HG03095 (cell line): ENCODE measurements at regions not wholly inside any gene's neighbourhood (a gene's known extent, or its start where the extent isn't known, plus 50 kb on each side); places are given as distances from the start of the nearest gene placed in this dataset.
"Not testable (repeated sequence)": the region's sequence is repeated elsewhere in the genome, so short reads cannot be mapped to it uniquely, and the experiment has no call there.

Experiments
- ATAC-seq: cut with Tn5 transposase; IDR thresholded peaks from one replicate; pipeline ENCODE4 v1.9.1; 2021; ENCODE audit warnings: moderate library complexity; ENCODE audit not compliant: unreplicated experiment

DNA sequence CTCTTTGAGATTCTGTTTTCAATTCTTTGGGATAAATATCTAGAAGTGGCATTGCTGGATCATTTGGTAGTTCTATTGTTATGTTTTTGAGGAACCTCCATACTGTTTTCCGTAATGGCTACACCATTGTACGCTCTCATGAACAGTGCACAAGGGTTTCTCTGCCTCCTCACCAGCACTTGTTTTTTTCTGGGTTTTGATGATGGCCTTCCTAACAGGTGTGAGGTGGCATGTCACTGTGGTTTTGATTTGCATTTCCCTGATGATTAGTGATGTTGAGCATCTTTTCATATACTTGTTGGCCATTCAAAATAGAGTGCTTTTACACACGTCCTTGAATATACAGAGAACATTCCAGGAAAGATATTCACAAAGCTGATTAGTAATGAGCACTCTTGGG, 86.8 kb upstream of the ADORA2B start:
- ATAC-seq: not testable (repeated sequence)

DNA sequence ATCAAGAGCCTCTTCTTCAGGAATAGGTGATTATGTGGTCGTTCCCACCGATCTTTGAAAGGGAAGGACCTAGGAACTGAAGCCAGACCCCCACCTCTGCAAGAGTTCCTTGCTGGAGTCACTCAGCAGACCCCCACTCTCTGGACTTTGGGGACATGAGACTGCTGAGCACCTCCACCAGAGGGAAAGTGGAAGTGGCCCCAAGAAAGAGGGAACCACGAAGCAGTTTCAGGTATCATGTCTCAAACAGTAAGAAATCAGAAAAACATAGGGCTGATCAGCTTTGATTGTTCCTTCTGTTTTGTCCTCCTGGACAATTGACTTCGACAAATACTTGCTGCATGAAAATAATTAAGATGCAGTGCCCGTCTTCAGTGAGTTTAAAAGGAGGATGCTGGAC, 84.2 kb upstream of the ADORA2B start:
- ATAC-seq: not testable (repeated sequence)

DNA sequence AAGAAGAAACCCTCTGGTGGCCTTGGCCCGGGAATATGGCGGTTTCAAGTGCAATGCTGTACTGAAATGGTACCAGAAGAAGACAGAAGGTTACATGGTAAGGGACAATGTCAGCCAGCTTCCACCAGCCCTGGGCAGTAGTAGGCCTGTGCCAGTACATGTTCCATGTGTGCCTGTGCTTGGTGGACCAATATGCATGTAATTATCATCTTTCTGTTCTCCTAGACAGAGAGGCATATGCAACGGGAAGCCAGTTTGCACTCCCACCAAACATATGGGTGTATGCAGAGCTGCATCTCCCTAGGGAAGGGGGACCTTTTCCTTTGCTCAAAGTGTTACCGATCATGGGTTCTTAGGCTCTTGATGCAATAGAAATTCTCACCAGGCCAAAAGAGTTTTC, 80.9 kb upstream of the ADORA2B start:
- not testable (repeated sequence) for ATAC-seq

DNA sequence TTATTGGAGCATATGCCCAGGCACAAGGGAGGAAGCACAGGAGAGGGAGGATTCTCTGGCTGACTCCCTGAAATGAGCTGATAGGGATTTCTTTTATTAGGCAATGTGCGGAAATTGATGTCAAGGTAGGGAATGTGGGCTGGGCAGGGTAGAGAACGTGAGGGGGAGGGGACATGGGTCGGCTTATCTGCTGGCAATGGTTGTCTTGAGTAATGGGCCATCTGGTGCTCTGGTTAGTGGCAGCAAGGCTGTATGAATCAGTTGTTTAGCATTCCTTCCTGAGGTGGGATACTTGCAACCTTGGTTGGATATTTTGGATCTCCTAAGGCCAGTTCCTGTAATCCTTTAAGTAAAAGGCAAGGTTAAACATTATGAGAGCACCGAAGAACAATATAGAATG, 80.5 kb upstream of the ADORA2B start:
- not testable (repeated sequence) for ATAC-seq

DNA sequence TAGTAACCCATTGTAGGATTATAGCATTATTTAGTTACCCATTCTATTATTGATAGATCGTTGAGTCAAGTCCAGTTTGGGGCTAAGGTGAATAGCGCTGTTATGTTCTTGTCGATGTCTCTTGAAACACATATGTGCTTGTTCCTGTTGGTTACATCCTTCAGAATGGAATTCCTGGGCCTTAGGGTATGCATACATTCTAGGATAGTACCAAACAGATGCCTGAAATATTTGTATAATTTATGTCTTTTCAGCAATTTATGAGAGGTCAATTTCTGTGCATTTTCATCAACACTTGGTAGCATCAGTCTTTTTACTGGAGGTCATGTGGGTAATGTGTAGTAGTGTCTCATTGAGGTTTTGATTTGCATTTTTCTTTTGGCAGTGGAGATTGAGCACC, 78.9 kb upstream of the ADORA2B start:
- not testable (repeated sequence) for ATAC-seq

DNA sequence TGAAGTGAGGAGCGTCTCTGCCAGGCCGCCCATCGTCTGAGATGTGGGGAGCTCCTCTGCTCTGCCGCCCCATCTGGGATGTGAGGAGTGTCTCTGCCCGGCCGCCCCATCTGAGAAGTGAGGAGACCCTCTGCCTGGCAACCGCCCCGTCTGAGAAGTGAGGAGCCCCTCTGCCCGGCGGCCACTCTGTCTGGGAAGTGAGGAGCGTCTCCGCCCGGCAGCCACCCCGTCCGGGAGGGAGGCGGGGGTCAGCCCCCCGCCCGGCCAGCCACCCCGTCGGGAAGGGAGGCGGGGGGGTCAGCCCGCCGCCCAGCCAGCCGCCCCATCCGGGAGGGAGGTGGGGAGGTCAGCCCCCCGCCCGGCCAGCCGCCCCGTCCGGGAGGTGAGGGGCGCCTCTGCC, 77.6 kb upstream of the ADORA2B start:
- ATAC-seq: not testable (repeated sequence)

DNA sequence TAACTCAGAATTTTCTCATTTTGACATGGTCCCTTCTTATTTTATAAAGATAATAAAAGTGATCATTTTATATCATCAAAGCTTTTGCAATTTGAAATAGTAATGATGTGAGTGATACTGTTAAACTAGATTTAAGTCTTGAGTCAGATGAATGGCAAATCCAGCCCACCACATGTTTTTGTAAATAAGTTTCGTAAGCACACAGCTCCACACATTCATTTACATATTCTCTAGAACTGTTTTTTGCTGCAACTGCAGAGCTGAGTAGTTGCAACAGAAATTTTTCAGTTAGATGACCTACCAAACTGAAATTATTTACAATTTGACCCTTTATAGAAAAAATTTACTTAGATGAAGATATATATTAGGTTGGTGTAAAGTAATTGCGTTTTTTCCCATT, 75.1 kb upstream of the ADORA2B start:
- ATAC-seq: not testable (repeated sequence)

DNA sequence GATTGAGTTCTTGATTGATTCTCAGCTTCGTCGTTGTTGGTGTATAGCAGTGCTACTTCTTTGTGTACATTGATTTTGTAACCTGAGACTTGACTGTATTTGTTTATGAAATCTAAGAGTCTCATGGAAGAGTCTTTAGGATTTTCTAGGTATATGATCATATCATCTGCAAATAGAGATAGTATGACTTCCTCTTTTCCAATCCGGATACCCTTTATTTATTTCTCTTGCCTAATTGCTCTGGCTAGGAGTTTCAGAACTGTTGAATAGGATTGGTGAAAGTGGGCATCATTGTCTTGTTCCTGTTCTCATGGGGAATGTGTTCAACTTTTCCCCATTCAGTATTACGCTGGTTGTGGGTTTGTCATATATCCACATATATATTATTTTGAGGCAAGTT, 72.3 kb upstream of the ADORA2B start:
- ATAC-seq: not testable (repeated sequence)

DNA sequence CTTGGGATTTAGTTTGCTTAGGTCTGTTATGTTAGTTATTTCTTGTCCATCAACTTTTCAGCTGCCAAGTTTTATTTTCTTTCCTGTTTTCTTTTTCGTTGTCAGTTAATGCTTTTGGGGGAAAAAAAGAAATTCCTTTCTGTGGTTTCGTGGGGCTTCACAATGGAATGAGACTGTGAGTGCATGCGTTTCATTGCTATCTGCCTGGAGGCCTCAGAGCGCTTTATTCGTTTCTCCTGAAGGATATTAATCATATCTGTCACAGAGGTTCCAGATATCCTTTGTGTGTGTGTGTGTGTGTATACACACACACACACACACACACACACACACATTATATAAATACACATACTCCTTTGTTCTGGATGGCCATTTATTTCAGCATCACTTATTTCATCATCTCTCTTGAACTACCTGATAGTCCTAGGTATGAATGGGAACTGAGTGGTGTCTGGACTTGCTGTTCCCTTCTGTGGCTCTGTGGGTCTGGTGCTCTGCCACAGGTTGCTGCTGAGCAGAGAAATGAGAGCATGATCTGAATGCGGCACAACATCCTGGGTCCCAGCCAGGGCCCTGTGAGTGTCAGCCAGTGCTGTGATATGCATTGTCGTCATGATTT, 66.9 kb upstream of the ADORA2B start:
- ATAC-seq: not testable (repeated sequence)

DNA sequence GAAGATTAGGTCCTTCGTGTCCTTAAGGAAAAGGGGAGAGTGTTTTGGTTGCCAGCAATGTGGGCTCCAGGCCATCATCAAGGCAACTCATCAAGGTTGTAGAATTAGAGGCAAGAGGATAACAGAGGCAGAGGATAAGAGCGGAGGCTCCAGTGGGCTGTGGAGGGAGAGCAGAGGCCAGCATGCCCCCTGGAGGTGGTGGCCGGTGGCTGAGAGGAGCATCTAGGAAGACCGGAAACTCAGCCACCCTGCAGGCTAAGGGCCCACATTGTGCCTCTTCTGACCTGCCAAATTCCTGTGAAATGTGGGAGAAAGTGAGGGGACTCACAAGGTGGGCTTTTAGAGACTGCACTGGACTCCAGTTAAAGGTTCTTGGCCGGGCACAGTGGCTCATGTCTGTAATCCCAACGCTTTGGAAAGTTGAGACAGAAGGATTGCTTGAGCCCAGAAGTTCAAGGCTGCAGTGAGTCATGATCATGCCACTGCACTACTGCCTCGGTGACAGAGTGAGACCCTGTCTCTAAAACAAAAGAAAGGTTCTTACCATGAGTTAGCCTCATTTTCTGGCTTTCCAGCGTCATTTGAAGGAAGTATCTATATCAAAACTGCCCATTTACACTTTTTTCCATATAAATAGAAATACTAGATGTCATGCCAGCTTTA, 62.7 kb upstream of the ADORA2B start:
- no peak for ATAC-seq

DNA sequence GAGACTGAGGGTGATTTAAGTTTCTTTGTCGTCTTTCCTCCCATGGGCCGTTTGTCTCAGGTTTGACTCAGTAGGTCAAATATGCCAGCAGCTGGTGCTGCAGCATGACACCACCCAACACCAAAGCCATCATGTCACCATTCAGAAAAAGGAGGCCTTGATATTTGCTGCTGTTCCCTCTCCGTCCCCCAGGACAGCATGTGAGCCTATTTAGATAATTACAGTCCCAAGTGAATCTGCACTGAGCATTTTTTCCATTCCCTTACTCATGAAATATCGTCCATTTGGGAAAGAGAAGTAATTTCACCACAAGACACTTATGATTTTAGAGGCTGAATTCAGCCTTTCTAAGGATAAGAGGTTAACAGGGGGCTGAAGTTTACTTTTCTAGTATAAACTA, 62.2 kb upstream of the ADORA2B start:
- ATAC-seq: no peak

DNA sequence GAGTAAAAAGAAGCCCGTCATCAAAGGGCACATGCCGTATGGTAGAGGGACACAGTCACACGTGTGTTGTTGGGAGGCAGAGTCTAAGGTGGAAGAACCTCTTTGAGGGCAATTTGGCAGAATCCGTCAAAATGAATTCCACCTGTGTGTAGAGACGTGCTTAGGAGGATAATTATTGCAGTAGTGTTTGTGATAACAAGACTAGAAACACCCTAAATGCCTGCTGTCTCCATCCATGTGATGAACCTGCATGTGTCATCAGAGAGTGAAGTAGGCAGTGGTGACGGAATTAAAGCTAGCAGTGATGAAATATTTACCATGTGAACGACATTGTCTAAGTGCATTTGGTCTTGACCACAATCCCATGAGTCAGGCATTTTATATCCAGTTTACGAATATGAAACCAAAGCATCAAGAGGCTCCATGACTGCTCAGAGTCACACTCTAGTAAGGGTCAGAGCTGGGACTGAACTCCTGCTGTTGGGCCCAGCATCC, 61.3 kb upstream of the ADORA2B start:
- ATAC-seq: no peak

DNA sequence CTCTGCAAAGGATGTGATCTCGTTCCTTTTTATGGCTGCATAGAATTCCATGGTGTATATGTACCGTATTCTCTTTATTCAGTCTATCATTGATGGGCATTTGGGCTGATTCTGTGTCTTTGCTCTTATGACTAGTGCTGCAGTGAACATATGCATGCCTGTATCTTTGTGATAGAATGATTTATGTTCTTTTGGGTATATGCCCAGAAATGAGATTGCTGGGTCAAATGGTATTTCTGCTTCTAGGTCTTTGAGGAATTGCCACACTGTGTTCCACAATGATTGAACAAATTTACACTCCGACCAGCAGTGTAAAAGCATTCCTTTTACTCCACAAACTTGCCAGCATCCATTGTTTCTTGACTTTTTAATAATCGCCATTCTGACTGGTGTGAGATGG, 60.2 kb upstream of the ADORA2B start:
- ATAC-seq: no peak

DNA sequence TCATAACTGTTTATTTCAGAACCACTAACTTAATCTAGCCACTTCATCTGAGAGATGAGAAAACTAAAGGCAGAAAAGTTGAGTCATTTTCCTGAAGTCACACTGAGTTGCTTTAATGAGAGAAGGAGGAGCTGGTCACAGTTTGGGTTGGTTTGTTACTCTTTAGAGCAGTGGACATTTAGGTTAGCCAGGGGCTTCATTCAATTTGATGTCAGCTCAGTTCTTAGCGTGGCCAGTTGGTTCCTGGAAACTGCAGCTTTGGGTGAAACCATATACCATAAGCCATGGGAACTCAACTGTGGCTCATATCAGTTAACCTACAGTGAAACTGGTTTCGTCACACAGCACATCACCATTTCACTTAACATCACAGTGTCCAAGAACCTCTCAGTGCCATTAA, 59.2 kb upstream of the ADORA2B start:
- ATAC-seq: no peak

DNA sequence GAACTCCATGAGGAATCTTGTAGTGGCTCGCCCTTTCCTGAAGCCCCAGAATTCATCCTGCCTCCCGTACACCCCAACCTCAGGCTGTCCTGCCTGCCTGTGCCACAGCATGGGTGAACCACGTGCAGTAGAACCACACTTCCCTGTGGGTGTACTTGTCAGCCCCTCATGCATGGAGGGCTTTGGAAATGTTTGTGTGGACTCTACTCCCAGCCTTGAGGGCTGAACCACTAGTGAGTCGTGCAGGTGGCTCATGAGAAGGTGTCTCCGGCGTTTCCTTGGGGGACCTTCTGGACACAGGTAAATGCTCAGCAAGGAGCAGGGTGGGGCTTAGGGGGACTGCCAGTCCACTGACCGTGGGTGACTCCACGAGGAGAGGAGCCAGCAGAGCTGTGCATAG, 58.7 kb upstream of the ADORA2B start:
- ATAC-seq: no peak

DNA sequence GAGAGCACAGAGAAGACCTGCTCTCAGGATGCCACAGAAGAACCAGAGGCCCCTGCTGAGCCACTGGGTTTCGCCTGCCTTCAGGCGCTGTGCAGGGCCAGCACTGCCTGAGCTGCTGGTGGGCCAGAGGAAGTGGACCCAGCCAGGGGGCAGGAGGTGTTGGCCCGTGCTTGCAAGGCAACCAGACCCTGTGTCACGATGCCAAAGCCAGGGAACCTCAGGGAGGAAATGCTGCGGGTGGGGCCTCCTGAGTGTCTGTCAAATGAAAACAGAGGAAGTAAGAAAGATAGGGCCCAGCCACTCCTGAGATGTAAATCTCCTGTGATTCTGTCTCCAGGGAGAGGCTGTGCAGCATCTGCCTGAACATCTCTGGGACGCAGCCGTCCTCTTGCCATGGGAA, 58.1 kb upstream of the ADORA2B start:
- no peak for ATAC-seq

DNA sequence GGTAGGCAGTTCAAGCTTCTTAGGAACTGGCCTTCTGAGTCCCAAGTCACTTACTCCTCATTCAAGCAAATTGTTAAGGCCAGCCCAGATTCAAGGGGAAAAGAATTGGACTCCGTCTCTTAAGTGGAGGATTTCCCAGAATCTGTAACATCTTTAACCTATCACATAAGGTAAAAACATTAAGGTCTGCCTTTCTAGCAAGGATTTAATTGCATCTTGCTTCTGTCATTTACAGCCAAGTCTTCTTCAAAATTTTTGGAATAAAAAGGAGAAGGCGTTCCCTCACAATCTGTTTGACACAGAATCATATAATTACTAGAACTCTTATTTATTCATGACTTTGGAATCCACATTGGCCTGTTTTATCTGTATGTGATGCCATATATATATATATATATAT, 56.5 kb upstream of the ADORA2B start:
- no peak for ATAC-seq

DNA sequence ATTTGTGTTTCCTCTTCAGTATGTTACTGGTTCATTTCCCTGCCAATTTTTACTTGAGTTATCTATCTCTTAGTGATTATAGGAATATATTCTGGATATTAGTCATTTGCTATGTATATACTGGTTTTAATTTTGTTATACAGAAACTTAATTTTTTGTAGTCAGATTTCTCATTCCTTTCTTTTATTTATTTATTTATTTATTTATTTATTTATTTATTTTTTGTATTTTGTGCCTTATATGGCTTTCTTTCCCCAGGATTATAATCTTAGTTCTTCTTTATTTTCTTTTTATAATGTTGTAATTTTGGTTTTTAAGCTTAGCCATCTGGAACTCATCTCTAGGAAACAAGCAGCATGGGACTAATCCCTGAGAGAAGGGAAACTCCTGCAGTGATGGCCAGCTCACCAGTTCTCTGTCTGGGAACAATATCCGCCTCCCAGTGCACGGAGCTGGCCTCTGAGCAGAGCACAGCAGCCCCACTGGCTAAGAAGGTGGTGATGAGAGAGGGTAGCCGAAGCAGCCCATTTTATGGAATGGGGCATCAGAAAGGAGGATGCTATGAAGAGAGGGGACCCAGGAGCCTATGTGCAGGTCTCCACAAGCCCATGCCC, 54.5 kb upstream of the ADORA2B start:
- ATAC-seq: no peak

DNA sequence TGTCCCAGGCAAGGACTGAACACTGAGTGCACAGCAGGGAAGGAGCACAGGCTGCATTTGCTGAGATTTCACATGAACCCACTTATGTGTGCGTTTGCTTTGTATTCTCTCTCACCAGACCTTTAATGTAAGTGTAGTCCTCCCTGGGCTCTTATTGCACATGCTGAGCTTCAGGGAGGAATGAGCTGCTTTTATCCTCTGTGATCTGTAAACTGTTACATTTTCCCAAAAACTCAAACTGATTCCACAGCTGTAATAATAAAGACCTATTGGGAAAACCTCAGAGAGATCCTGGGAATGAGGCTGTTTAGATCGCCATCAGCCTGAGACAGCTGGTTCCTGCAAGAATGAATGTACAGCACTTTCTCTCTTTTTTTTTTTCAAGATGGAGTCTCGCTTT, 53.6 kb upstream of the ADORA2B start:
- no peak for ATAC-seq

DNA sequence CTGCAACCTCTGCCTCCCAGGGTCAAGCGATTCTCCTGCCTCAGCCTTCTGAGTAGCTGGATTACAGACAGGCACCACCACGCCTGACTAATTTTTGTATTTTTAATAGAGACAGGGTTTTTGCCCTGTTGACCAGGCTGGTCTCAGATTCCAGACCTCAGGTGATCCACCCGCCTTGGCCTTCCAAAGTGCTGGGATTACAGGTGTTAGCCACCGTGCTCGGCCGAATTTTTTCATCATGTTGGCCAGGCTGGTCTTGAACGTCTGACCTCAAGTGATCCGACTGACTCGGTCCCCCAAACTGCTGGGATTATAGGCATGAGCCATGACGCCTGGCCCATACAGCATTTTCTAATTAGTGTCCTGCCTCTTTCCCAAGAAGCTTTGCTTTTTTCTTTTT, 52.7 kb upstream of the ADORA2B start:
- ATAC-seq: no peak

DNA sequence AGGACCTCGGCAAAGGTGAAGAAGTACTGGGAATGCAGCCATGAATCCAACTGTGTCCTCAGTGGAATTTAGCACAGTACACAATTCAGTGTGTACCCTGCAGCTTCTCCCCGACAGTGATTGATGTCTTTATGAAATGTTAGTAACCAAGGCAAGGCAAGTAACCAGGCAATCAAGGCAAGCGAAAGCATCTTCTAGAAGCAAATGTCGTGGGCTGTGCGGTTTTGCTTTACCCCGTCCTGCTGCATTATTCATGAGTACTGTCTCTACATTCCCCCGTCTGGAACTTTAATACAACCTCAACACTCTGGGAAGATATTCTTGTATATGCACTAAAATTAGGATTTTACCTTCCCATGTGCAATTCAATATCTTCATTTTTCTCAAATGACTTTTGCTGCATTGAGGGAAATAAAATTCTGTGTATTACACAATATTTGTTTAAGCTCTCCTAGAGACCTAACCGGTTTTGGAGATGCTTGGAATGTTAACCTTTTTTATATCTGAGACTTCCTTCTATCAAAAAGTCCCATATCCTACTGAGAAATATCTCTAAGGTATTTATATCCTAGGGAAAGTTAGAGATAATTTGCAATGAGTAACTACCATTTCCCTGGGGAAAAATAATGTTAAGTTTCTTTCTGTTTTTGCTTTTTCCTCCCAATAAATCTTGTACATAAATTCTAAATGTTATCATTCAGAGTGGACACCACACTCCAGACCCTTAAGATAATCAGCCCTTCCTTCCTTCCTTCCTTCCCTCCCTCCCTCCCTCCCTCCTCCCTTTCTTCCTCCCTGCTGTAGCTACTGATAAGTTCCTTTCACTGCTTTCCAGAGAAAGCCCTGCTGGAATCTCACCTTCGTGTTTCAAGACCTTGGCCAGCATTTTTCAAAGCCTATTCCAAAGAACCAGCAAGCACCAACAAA, 51.9 kb upstream of the ADORA2B start:
- ATAC-seq: no peak
